OCI-LY7 (cell line): ENCODE measurements at regions not wholly inside any gene's neighbourhood (a gene's known extent, or its start where the extent isn't known, plus 50 kb on each side); places are given as distances from the start of the nearest gene placed in this dataset.

Experiments used
- CTCF ChIP-seq: fragments of 200-600 bp; sonication (generic); conservative IDR thresholded peaks from 2 replicates; pipeline ENCODE4 v1.5.1; 2014; ENCODE audit warnings: mild to moderate bottlenecking, antibody characterized with exemption, low read length, moderate library complexity, mixed read lengths
- EZH2phosphoT487 ChIP-seq: fragments of 200-600 bp; sonication (generic); IDR thresholded peaks from 2 replicates; pipeline ENCODE4 v1.6.1; 2018; ENCODE audit warnings: low read depth, borderline replicate concordance, mild to moderate bottlenecking, mixed run types, antibody characterized with exemption, low read length, moderate library complexity, mixed read lengths

GRCh38 chr5:163385824-163386223 is 51.6 kb upstream of the CCNG1 start:
- TF ChIP-seq CTCF (no peak), EZH2phosphoT487 (no peak)
